ENCODE measurements at regions not wholly inside any gene's neighbourhood (a gene's known extent, or its start where the extent isn't known, plus 50 kb on each side); places are given as distances from the start of the nearest gene placed in this dataset.

DNA sequence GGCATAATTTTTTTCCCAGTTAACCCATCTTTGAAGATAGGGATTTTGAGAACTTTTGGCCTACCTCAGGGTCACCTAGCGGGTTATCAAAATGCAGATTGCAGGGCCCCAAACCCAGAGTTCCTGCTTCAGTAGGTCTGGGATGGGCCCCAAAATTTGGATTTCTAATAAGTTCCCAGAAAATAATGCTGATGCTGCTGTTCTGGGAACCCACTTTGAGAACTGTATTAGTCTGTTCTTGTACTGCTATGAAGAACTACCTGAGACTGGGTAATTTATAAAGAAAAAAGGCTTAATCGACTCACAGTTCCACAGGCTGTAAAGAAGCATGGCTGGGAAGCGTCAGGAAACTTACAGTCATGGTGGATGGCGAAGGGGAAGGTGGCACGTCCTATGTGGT, 182.2 kb upstream of the DMRT1 start:
- TF ChIP-seq, protein P1, sequence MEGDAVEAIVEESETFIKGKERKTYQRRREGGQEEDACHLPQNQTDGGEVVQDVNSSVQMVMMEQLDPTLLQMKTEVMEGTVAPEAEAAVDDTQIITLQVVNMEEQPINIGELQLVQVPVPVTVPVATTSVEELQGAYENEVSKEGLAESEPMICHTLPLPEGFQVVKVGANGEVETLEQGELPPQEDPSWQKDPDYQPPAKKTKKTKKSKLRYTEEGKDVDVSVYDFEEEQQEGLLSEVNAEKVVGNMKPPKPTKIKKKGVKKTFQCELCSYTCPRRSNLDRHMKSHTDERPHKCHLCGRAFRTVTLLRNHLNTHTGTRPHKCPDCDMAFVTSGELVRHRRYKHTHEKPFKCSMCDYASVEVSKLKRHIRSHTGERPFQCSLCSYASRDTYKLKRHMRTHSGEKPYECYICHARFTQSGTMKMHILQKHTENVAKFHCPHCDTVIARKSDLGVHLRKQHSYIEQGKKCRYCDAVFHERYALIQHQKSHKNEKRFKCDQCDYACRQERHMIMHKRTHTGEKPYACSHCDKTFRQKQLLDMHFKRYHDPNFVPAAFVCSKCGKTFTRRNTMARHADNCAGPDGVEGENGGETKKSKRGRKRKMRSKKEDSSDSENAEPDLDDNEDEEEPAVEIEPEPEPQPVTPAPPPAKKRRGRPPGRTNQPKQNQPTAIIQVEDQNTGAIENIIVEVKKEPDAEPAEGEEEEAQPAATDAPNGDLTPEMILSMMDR (IDR thresholded peaks at IDR 0.05): no peak
- TF ChIP-seq POLR2A (IDR thresholded peaks at IDR 0.05): no peak

Measured in lower leg skin (tissue), 3 donors.